ENCODE measurements at regions not wholly inside any gene's neighbourhood (a gene's known extent, or its start where the extent isn't known, plus 50 kb on each side); places are given as distances from the start of the nearest gene placed in this dataset.

DNA sequence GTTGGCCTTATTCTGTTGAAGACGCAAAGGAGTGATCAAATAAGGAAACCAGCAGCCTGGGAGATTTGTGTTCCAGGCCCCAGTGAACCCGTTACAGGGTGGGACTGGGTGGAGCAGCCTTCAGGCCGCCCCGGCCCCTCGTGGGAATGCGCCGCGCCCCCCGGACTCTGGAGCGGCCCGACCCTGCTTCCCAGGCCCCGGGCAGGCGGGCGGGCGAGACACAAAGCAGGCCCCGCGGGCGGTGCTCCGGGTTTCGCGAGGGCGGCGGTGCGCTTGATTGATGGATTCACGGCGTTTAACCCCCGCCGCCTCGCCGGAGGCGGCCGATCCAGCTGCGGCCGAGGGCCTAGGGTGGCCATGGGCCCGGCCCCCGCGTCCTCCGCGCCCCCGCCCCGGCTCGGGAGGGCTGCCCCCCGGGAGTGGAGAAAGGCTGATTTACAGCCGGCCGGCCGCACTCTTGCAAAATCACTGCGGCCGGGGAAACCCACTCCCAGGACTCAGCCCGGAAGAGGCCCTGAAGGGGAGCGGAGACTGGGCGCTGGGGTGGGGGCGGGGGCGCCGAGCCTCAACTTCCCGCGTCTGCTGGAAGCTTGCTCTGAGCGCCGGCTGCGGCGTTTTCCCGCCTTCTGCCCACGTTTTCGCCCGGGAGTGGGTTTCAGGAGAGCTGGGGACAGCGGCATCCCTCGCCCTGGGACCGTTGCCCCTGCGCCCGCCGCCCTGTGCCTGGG is 299.6 kb upstream of the NFE2L3 start:
- H2AFZ ChIP-seq (ENCODE audit: low read depth, low read length) = no peak overlapping the region
- H3K27ac ChIP-seq (ENCODE audit: low read length) = no peak overlapping the region

DNA sequence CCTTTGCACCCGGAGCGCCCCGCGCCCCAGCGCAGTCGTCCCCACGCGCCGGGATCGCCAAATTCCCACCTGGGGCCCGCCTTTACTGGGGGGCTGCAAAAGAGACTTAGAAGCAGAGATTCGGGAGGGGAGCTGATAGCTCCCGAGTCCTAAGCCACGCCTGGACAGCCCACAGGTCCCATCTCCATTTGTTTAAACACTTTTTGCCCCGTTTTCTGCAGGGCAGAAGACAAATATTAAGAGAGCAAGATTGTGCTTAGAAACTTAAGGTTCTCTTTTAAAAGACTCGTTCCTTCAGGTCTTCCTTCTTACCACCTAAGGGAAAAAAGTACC is 299.1 kb upstream of the NFE2L3 start:
- Histone ChIP-seq H3K9me3 (ENCODE audit: low read length) (no peaks in the 10 kb centered on the region), H4K20me1 (ENCODE audit: insufficient read depth) (no peaks in the 10 kb centered on the region), H3K9ac (ENCODE audit: low read length) (no peak overlapping the region), H3K27me3 (ENCODE audit: insufficient read depth, low read depth, low read length) (peaks cover 54% of the 10 kb centered on the region), H3K79me2 (replicated peaks; ENCODE audit: insufficient read depth, low read length) (no peaks in the 10 kb centered on the region), H3F3A (ENCODE audit: insufficient read depth, low read length, poor library complexity, severe bottlenecking) (peaks cover 4% of the 10 kb centered on the region), H3K4me3 (ENCODE audit: low read length) (peak overlapping the region; percentile 40), H3K36me3 (ENCODE audit: insufficient read depth, low read length) (no peaks in the 10 kb centered on the region), H3K4me2 (ENCODE audit: low read length) (no peak overlapping the region), H2AFZ (ENCODE audit: low read depth, low read length) (no peak overlapping the region), H3K27ac (ENCODE audit: low read length) (no peak overlapping the region), H3K9me2 (ENCODE audit: insufficient read depth, low read length) (no peaks in the 10 kb centered on the region)
- no peak for TF ChIP-seq SMC3 (conservative IDR thresholded peaks at IDR 0.05; ENCODE audit: poor library complexity)
- TF ChIP-seq POLR2AphosphoS5 (IDR thresholded peaks at IDR 0.05) = no peak
- TF ChIP-seq RAD21 (conservative IDR thresholded peaks at IDR 0.05) = no peak
- no peak for TF ChIP-seq CTCF (IDR thresholded peaks at IDR 0.05; ENCODE audit: poor library complexity, severe bottlenecking)
- TF ChIP-seq TAF1 (IDR thresholded peaks at IDR 0.05; ENCODE audit: low read depth) = no peak
- no peak for TF ChIP-seq EP300 (conservative IDR thresholded peaks at IDR 0.05; ENCODE audit: poor library complexity, severe bottlenecking)
- TF ChIP-seq EZH2 (IDR thresholded peaks at IDR 0.05; ENCODE audit: borderline replicate concordance, insufficient read depth, low read length, poor library complexity, severe bottlenecking) = no peak
- TF ChIP-seq, protein P1, sequence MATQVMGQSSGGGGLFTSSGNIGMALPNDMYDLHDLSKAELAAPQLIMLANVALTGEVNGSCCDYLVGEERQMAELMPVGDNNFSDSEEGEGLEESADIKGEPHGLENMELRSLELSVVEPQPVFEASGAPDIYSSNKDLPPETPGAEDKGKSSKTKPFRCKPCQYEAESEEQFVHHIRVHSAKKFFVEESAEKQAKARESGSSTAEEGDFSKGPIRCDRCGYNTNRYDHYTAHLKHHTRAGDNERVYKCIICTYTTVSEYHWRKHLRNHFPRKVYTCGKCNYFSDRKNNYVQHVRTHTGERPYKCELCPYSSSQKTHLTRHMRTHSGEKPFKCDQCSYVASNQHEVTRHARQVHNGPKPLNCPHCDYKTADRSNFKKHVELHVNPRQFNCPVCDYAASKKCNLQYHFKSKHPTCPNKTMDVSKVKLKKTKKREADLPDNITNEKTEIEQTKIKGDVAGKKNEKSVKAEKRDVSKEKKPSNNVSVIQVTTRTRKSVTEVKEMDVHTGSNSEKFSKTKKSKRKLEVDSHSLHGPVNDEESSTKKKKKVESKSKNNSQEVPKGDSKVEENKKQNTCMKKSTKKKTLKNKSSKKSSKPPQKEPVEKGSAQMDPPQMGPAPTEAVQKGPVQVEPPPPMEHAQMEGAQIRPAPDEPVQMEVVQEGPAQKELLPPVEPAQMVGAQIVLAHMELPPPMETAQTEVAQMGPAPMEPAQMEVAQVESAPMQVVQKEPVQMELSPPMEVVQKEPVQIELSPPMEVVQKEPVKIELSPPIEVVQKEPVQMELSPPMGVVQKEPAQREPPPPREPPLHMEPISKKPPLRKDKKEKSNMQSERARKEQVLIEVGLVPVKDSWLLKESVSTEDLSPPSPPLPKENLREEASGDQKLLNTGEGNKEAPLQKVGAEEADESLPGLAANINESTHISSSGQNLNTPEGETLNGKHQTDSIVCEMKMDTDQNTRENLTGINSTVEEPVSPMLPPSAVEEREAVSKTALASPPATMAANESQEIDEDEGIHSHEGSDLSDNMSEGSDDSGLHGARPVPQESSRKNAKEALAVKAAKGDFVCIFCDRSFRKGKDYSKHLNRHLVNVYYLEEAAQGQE (IDR thresholded peaks at IDR 0.05; ENCODE audit: borderline replicate concordance) = no peak

More for the DNA sequence above, 299.6 kb upstream of the NFE2L3 start:
- Histone ChIP-seq H3K36me3 (ENCODE audit: insufficient read depth, low read length) (no peaks in the 10 kb centered on the region), H3K79me2 (replicated peaks; ENCODE audit: insufficient read depth, low read length) (no peaks in the 10 kb centered on the region), H3K4me3 (ENCODE audit: low read length) (peak overlapping the region; percentile 40), H3F3A (ENCODE audit: insufficient read depth, low read length, poor library complexity, severe bottlenecking) (peaks cover 4% of the 10 kb centered on the region), H4K20me1 (ENCODE audit: insufficient read depth) (no peaks in the 10 kb centered on the region), H3K27me3 (ENCODE audit: insufficient read depth, low read depth, low read length) (peaks cover 49% of the 10 kb centered on the region), H3K9me2 (ENCODE audit: insufficient read depth, low read length) (no peaks in the 10 kb centered on the region), H3K4me2 (ENCODE audit: low read length) (no peak overlapping the region), H3K9ac (ENCODE audit: low read length) (no peak overlapping the region), H3K9me3 (ENCODE audit: low read length) (no peaks in the 10 kb centered on the region)
- TF ChIP-seq EP300 (conservative IDR thresholded peaks at IDR 0.05; ENCODE audit: poor library complexity, severe bottlenecking) (no peak), CTCF (IDR thresholded peaks at IDR 0.05; ENCODE audit: poor library complexity, severe bottlenecking) (no peak), TAF1 (IDR thresholded peaks at IDR 0.05; ENCODE audit: low read depth) (no peak), SMC3 (conservative IDR thresholded peaks at IDR 0.05; ENCODE audit: poor library complexity) (no peak), RAD21 (conservative IDR thresholded peaks at IDR 0.05) (no peak), EZH2 (IDR thresholded peaks at IDR 0.05; ENCODE audit: borderline replicate concordance, insufficient read depth, low read length, poor library complexity, severe bottlenecking) (no peak), MXI1 (conservative IDR thresholded peaks at IDR 0.05; ENCODE audit: poor library complexity, severe bottlenecking) (no peak), POLR2AphosphoS5 (IDR thresholded peaks at IDR 0.05) (no peak)
- TF ChIP-seq, protein P1 (IDR thresholded peaks at IDR 0.05; ENCODE audit: borderline replicate concordance) = no peak

All from neural cell (in vitro differentiated cells).